ENCODE measurements at regions not wholly inside any gene's neighbourhood (a gene's known extent, or its start where the extent isn't known, plus 50 kb on each side); places are given as distances from the start of the nearest gene placed in this dataset.

- DNase-seq (ENCODE audit: low spot score) = no peak
- Histone ChIP-seq H3K9me3 (ENCODE audit: control insufficient read depth in 4 of 4, low read length in 3 of 4) (no peaks in the 10 kb centered on the region), H3K36me3 (ENCODE audit: control insufficient read depth in 4 of 4, insufficient read depth in 3 of 4, low read depth in 1 of 4, low read length in 3 of 4) (no peaks in the 10 kb centered on the region), H3K9ac (ENCODE audit: low read depth in 1 of 2, low read length in 2 of 2) (no peak overlapping the region), H3K4me1 (ENCODE audit: control insufficient read depth in 4 of 4, insufficient read depth in 4 of 4, low read length in 3 of 4) (no peaks in the 10 kb centered on the region), H3K27ac (ENCODE audit: low read depth in 1 of 2, low read length in 2 of 2) (no peak overlapping the region), H3K27me3 (ENCODE audit: control insufficient read depth in 4 of 4, insufficient read depth in 4 of 4, low read length in 3 of 4) (peaks cover 0 to 3% (median 0%) of the 10 kb centered on the region in 4 donors), H3K4me3 (ENCODE audit: low read depth in 1 of 3, low read length in 3 of 3) (no peak overlapping the region)
- TF ChIP-seq FOXA2 (IDR thresholded peaks at IDR 0.05) (no peak), ZBTB33 (IDR thresholded peaks at IDR 0.05) (no peak), HNF4A (conservative IDR thresholded peaks at IDR 0.05) (no peak), REST (IDR thresholded peaks at IDR 0.05) (no peak), YY1 (IDR thresholded peaks at IDR 0.05) (no peak), EGR1 (IDR thresholded peaks at IDR 0.05; ENCODE audit: low read depth in 2 of 2) (no peak), MAX (IDR thresholded peaks at IDR 0.05) (no peak), GABPA (IDR thresholded peaks at IDR 0.05 in 1 of 2, conservative IDR thresholded peaks at IDR 0.05 in 1 of 2) (no peak), FOXA1 (IDR thresholded peaks at IDR 0.05) (no peak), RAD21 (IDR thresholded peaks at IDR 0.05) (no peak), SP1 (IDR thresholded peaks at IDR 0.05) (no peak), HNF4G (IDR thresholded peaks at IDR 0.05) (no peak), CTCF (IDR thresholded peaks at IDR 0.05; ENCODE audit: low read depth, low read length, missing input control) (no peak), JUND (IDR thresholded peaks at IDR 0.05) (no peak)
- 74% methylated on average over 6 of the region's 6 CpGs for WGBS
These were observed 192.1 kb upstream of the EOMES start for GRCh38 chr3:27914199-27914598.

- H3K4me1 ChIP-seq (ENCODE audit: control insufficient read depth in 4 of 4, insufficient read depth in 4 of 4, low read length in 3 of 4) = no peaks in the 10 kb centered on the region
- WGBS = 82% methylated on average over 2 of the region's 2 CpGs
- H3K36me3 ChIP-seq (ENCODE audit: control insufficient read depth in 4 of 4, insufficient read depth in 3 of 4, low read depth in 1 of 4, low read length in 3 of 4) = no peaks in the 10 kb centered on the region
- no peak overlapping the region for H3K9ac ChIP-seq (ENCODE audit: low read depth in 1 of 2, low read length in 2 of 2)
- no peaks in the 10 kb centered on the region for H3K9me3 ChIP-seq (ENCODE audit: control insufficient read depth in 4 of 4, low read length in 3 of 4)
- TF ChIP-seq ZBTB33 (IDR thresholded peaks at IDR 0.05) (no peak), ATF3 (IDR thresholded peaks at IDR 0.05) (no peak), YY1 (IDR thresholded peaks at IDR 0.05) (no peak), JUND (IDR thresholded peaks at IDR 0.05) (no peak), HNF4A (conservative IDR thresholded peaks at IDR 0.05) (no peak), EGR1 (IDR thresholded peaks at IDR 0.05; ENCODE audit: low read depth in 2 of 2) (no peak), RAD21 (IDR thresholded peaks at IDR 0.05) (no peak), CTCF (IDR thresholded peaks at IDR 0.05; ENCODE audit: low read depth, low read length, missing input control) (no peak), GABPA (IDR thresholded peaks at IDR 0.05 in 1 of 2, conservative IDR thresholded peaks at IDR 0.05 in 1 of 2) (no peak)
- peaks cover 0 to 2% (median 0%) of the 10 kb centered on the region in 4 donors for H3K27me3 ChIP-seq (ENCODE audit: control insufficient read depth in 4 of 4, insufficient read depth in 4 of 4, low read length in 3 of 4)
- no peak overlapping the region for H3K4me3 ChIP-seq (ENCODE audit: low read depth in 1 of 3, low read length in 3 of 3)
- no peak overlapping the region for H3K27ac ChIP-seq (ENCODE audit: low read depth in 1 of 2, low read length in 2 of 2)
- no peak for DNase-seq (ENCODE audit: low spot score)
These were observed 201.4 kb upstream of the EOMES start for GRCh38 chr3:27923349-27924068.
